Vagina (tissue), 2 donors: ENCODE measurements at regions not wholly inside any gene's neighbourhood (a gene's known extent, or its start where the extent isn't known, plus 50 kb on each side); places are given as distances from the start of the nearest gene placed in this dataset.
"Not testable (repeated sequence)": the region's sequence is repeated elsewhere in the genome, so short reads cannot be mapped to it uniquely, and the experiment has no call there.

Source experiments
- DNase-seq, 2 donors: peaks; one replicate each; pipeline ENCODE4 v3.0.0-alpha.2; 2017; ENCODE audit errors: extremely low spot score in 2 of 2
- H3K27ac ChIP-seq: fragments of 200-600 bp; sonication (generic); one replicate; pipeline ENCODE4 v1.5.1; 2019
- H3K27me3 ChIP-seq: fragments of 200-600 bp; sonication (generic); one replicate; pipeline ENCODE4 v1.5.1; 2019
- H3K36me3 ChIP-seq, 2 donors: fragments of 200-600 bp; sonication (generic); one replicate each; pipeline ENCODE4 v1.5.1; 2017 to 2019
- H3K4me1 ChIP-seq: fragments of 200-600 bp; sonication (generic); one replicate; pipeline ENCODE4 v1.5.1; 2019
- H3K4me3 ChIP-seq, 2 donors: fragments of 200-600 bp; sonication (generic); 1 replicate in 1 of 2; 2 replicates in 1 of 2; pipeline ENCODE4 v1.5.1; 2016 to 2019
- H3K9me3 ChIP-seq: fragments of 200-600 bp; sonication (generic); one replicate; pipeline ENCODE4 v1.5.1; 2019
- CTCF ChIP-seq, 3 experiments: fragments of 450-650 bp in 2 of 3; fragments of 200-600 bp in 1 of 3; sonication (generic) in 1 of 3; IDR thresholded peaks; one replicate each; pipeline ENCODE4 v1.5.1; 2017 to 2019; ENCODE audit warnings: antibody characterized with exemption in 3 of 3, mild to moderate bottlenecking in 2 of 3, moderate library complexity in 2 of 3
- POLR2A ChIP-seq, 2 donors: fragments of 450-650 bp; IDR thresholded peaks; one replicate each; pipeline ENCODE4 v1.6.1; 2017; ENCODE audit warnings: antibody characterized with exemption in 2 of 2, mild to moderate bottlenecking in 2 of 2, moderate library complexity in 2 of 2
- POLR2AphosphoS5 ChIP-seq, 2 donors: sonication (generic); formaldehyde crosslinking; IDR thresholded peaks; one replicate each; pipeline ENCODE4 v1.9.0; 2017; ENCODE audit warnings: antibody characterized with exemption in 2 of 2, mild to moderate bottlenecking in 2 of 2, low read depth in 1 of 2; ENCODE audit not compliant: insufficient read depth in 1 of 2
- intact Hi-C: fragments of 100-400 bp; cut with DNase I; formaldehyde crosslinking; loops from one replicate; pipeline ENCODE4 v1.15.1; 2023

- Histone ChIP-seq H3K36me3 (no peaks in the 10 kb centered on the region), H3K4me1 (no peaks in the 10 kb centered on the region), H3K4me3 (no peak overlapping the region), H3K27ac (no peak overlapping the region), H3K27me3 (no peaks in the 10 kb centered on the region), H3K9me3 (no peaks in the 10 kb centered on the region)
- intact Hi-C loops = no loop called here
- TF ChIP-seq POLR2AphosphoS5 (IDR thresholded peaks at IDR 0.05; ENCODE audit: insufficient read depth in 1 of 2, low read depth in 1 of 2) = no peak
- no peak for TF ChIP-seq CTCF (IDR thresholded peaks at IDR 0.05)
- TF ChIP-seq POLR2A (IDR thresholded peaks at IDR 0.05) = no peak
- DNase-seq = no peak
Observed at GRCh38 chr6:19562468-19562867, 274.7 kb upstream of the ID4 start.

- Histone ChIP-seq H3K36me3 (no peaks in the 10 kb centered on the region), H3K9me3 (no peaks in the 10 kb centered on the region), H3K27ac (no peak overlapping the region), H3K27me3 (no peaks in the 10 kb centered on the region), H3K4me1 (no peaks in the 10 kb centered on the region), H3K4me3 (no peak overlapping the region)
- intact Hi-C loops = no loop called here
- no peak for DNase-seq
- TF ChIP-seq CTCF (IDR thresholded peaks at IDR 0.05) (no peak), POLR2A (IDR thresholded peaks at IDR 0.05) (no peak), POLR2AphosphoS5 (IDR thresholded peaks at IDR 0.05; ENCODE audit: insufficient read depth in 1 of 2, low read depth in 1 of 2) (no peak)
Observed at GRCh38 chr6:19569563-19569962, 267.6 kb upstream of the ID4 start.

GRCh38 chr6:19571176-19571575 is 266.0 kb upstream of the ID4 start:
- no peak for DNase-seq
- no peaks in the 10 kb centered on the region for H3K27me3 ChIP-seq

GRCh38 chr6:19578481-19578880 is 258.7 kb upstream of the ID4 start:
- DNase-seq = no peak
- no peak for TF ChIP-seq POLR2AphosphoS5 (IDR thresholded peaks at IDR 0.05; ENCODE audit: insufficient read depth in 1 of 2, low read depth in 1 of 2)
- no peak for TF ChIP-seq CTCF (IDR thresholded peaks at IDR 0.05)
- no peak for TF ChIP-seq POLR2A (IDR thresholded peaks at IDR 0.05)
- Histone ChIP-seq H3K9me3 (no peaks in the 10 kb centered on the region), H3K27me3 (no peaks in the 10 kb centered on the region), H3K36me3 (no peaks in the 10 kb centered on the region), H3K4me3 (no peak overlapping the region), H3K4me1 (no peaks in the 10 kb centered on the region), H3K27ac (no peak overlapping the region)
- intact Hi-C loops = no loop called here

More at GRCh38 chr6:19571176-19571575, 266.0 kb upstream of the ID4 start:
- TF ChIP-seq POLR2A (IDR thresholded peaks at IDR 0.05) (no peak), CTCF (IDR thresholded peaks at IDR 0.05) (no peak), POLR2AphosphoS5 (IDR thresholded peaks at IDR 0.05; ENCODE audit: insufficient read depth in 1 of 2, low read depth in 1 of 2) (no peak)
- no peaks in the 10 kb centered on the region for H3K4me1 ChIP-seq
- no peak overlapping the region for H3K4me3 ChIP-seq
- intact Hi-C loops = no loop called here
- H3K36me3 ChIP-seq = no peaks in the 10 kb centered on the region
- no peak overlapping the region for H3K27ac ChIP-seq
- H3K9me3 ChIP-seq = no peaks in the 10 kb centered on the region

- H3K27ac ChIP-seq, intact Hi-C loops, H3K4me3 ChIP-seq, H3K36me3 ChIP-seq, H3K4me1 ChIP-seq, H3K27me3 ChIP-seq, DNase-seq, H3K9me3 ChIP-seq: not testable (repeated sequence)
Observed at GRCh38 chr6:19584207-19584606, 253.0 kb upstream of the ID4 start.
